Loucy (cell line): ENCODE measurements at regions not wholly inside any gene's neighbourhood (a gene's known extent, or its start where the extent isn't known, plus 50 kb on each side); places are given as distances from the start of the nearest gene placed in this dataset.

Source experiments
- EZH2phosphoT487 ChIP-seq: fragments of 200-600 bp; IDR thresholded peaks from 2 replicates; pipeline ENCODE4 v1.6.1; 2018; ENCODE audit warnings: antibody characterized with exemption, mild to moderate bottlenecking, moderate library complexity, borderline replicate concordance
- TF ChIP-seq, protein P1 (sequence below): fragments of 200-600 bp; sonication (generic); conservative IDR thresholded peaks from 2 replicates; pipeline ENCODE4 v1.5.1; 2014; ENCODE audit warnings: mild to moderate bottlenecking, antibody characterized with exemption, low read length

DNA sequence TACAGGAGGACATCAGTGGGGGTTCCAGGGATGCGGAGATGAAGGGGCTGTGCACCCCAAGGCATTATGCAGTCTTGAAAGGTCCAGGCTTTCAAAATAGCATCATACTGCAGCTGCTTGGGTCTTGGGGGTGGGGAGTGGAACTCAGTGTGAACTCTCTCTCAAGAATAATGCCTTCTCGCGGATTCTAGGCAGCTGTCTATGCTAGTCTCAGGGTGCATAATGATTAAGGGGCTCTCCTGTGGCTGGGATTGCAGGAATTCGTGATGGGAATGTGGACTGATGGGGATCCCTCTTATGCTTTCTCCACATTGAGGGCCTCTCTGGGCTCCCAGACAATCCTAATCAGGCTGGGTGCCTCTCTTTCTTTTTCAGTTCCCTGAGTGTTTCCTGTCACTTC, 172.2 kb upstream of the ARHGAP24 start:
- TF ChIP-seq, protein P1, sequence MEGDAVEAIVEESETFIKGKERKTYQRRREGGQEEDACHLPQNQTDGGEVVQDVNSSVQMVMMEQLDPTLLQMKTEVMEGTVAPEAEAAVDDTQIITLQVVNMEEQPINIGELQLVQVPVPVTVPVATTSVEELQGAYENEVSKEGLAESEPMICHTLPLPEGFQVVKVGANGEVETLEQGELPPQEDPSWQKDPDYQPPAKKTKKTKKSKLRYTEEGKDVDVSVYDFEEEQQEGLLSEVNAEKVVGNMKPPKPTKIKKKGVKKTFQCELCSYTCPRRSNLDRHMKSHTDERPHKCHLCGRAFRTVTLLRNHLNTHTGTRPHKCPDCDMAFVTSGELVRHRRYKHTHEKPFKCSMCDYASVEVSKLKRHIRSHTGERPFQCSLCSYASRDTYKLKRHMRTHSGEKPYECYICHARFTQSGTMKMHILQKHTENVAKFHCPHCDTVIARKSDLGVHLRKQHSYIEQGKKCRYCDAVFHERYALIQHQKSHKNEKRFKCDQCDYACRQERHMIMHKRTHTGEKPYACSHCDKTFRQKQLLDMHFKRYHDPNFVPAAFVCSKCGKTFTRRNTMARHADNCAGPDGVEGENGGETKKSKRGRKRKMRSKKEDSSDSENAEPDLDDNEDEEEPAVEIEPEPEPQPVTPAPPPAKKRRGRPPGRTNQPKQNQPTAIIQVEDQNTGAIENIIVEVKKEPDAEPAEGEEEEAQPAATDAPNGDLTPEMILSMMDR, result no peak
- TF ChIP-seq EZH2phosphoT487, result no peak
